SK-N-SH (cell line): ENCODE measurements at regions not wholly inside any gene's neighbourhood (a gene's known extent, or its start where the extent isn't known, plus 50 kb on each side); places are given as distances from the start of the nearest gene placed in this dataset.

ENCODE experiments used
- CTCF ChIA-PET: fragments of 300-600, 350-600 bp; formaldehyde crosslinking; extraction: SDS; loops from one replicate; lab custom pipeline; 2021; lab: Yijun Ruan, JAX
- POLR2A ChIA-PET: fragments of 350-600 bp; sonication (Branson Sonifier 250); formaldehyde crosslinking; extraction: SDS; loops from one replicate; lab custom pipeline; 2020; ENCODE audit warnings: antibody characterized with exemption, inconsistent platforms; lab: Yijun Ruan, JAX
- DNase-seq: peaks from one replicate; pipeline ENCODE4 v3.0.0; 2012
- H2AFZ ChIP-seq: fragments of 200-600 bp; sonication (generic); 2 replicates; pipeline ENCODE4 v1.8.1; 2016; ENCODE audit warnings: antibody characterized with exemption, mild to moderate bottlenecking, low read depth
- H3F3A ChIP-seq: fragments of 200-600 bp; sonication (generic); replicated peaks from 2 replicates; pipeline ENCODE3; 2016; ENCODE audit warnings: antibody characterized with exemption, mild to moderate bottlenecking; ENCODE audit not compliant: insufficient read depth
- H3K27ac ChIP-seq, 2 experiments: fragments of 200-500 bp in 1 of 2; fragments of 200-600 bp in 1 of 2; sonication (Bioruptor generic) in 1 of 2; sonication (generic), shearing (Covaris generic) in 1 of 2; 2 replicates each; pipeline versions ENCODE4 v1.5.1 to v1.6.1; 2014 to 2016; ENCODE audit warnings: low read depth in 2 of 2, inconsistent platforms in 1 of 2, low read length in 1 of 2, mild to moderate bottlenecking in 1 of 2, mixed read lengths in 1 of 2
- H3K27me3 ChIP-seq: fragments of 200-600 bp; sonication (generic), shearing (Covaris generic); 2 replicates; pipeline ENCODE4 v1.6.1; 2016; ENCODE audit warnings: mixed run types; ENCODE audit not compliant: insufficient read depth
- H3K36me3 ChIP-seq, 2 experiments: fragments of 200-500 bp in 1 of 2; fragments of 200-600 bp in 1 of 2; sonication (Bioruptor generic) in 1 of 2; sonication (generic) in 1 of 2; replicated peaks in 1 of 2; 2 replicates each; pipeline versions ENCODE3 to v1.5.1; 2014 to 2016; ENCODE audit warnings: low read length in 1 of 2, mild to moderate bottlenecking in 1 of 2; ENCODE audit not compliant: insufficient read depth in 2 of 2, control insufficient read depth in 1 of 2
- H3K4me1 ChIP-seq, 2 experiments: fragments of 200-500 bp in 1 of 2; fragments of 200-600 bp in 1 of 2; sonication (Bioruptor generic) in 1 of 2; sonication (generic), shearing (Covaris generic) in 1 of 2; 2 replicates each; pipeline versions ENCODE4 v1.5.1 to v1.6.1; 2014 to 2016; ENCODE audit warnings: low read depth in 1 of 2, low read length in 1 of 2, mixed run types in 1 of 2; ENCODE audit not compliant: insufficient read depth in 2 of 2, control insufficient read depth in 1 of 2
- H3K4me2 ChIP-seq: fragments of 200-600 bp; sonication (generic), shearing (Covaris generic); 2 replicates; pipeline ENCODE4 v1.6.1; 2017; ENCODE audit warnings: mixed run types
- H3K4me3 ChIP-seq, 2 experiments: fragments of 200-500 bp in 1 of 2; fragments of 200-600 bp in 1 of 2; sonication (Bioruptor generic) in 1 of 2; sonication (generic), shearing (Covaris generic) in 1 of 2; 2 replicates each; pipeline versions ENCODE4 v1.5.1 to v1.8.1; 2014 to 2016; ENCODE audit warnings: low read depth in 2 of 2, inconsistent platforms in 1 of 2, low read length in 1 of 2, mild to moderate bottlenecking in 1 of 2, mixed read lengths in 1 of 2, moderate library complexity in 1 of 2
- H3K79me2 ChIP-seq: fragments of 200-600 bp; sonication (generic); 2 replicates; pipeline ENCODE4 v1.8.1; 2017; ENCODE audit warnings: mild to moderate bottlenecking; ENCODE audit not compliant: insufficient read depth
- H3K9ac ChIP-seq: fragments of 200-600 bp; sonication (generic); 2 replicates; pipeline ENCODE4 v1.6.1; 2017; ENCODE audit warnings: mixed run types
- H3K9me2 ChIP-seq: fragments of 200-600 bp; sonication (generic); 2 replicates; pipeline ENCODE4 v1.6.1; 2017; ENCODE audit warnings: mixed run types
- H3K9me3 ChIP-seq: fragments of 200-600 bp; sonication (generic); 2 replicates; pipeline ENCODE4 v1.6.1; 2017; ENCODE audit warnings: mixed run types, mild to moderate bottlenecking, moderate library complexity
- H4K20me1 ChIP-seq: fragments of 200-600 bp; sonication (generic); 2 replicates; pipeline ENCODE4 v1.6.1; 2017; ENCODE audit warnings: mild to moderate bottlenecking, mixed run types; ENCODE audit not compliant: insufficient read depth
- CTCF ChIP-seq: fragments of 200-600 bp; sonication (generic); IDR thresholded peaks from 2 replicates; pipeline ENCODE4 v1.6.1; 2017; ENCODE audit warnings: antibody characterized with exemption, mild to moderate bottlenecking, moderate library complexity
- ELF1 ChIP-seq: IDR thresholded peaks from 2 replicates; pipeline ENCODE4 v1.4.0; 2012
- EP300 ChIP-seq, 2 experiments: IDR thresholded peaks; 2 replicates each; pipeline versions ENCODE4 v1.4.0 to v1.6.1; 2012; ENCODE audit warnings: borderline replicate concordance in 1 of 2, low read depth in 1 of 2, low read length in 1 of 2
- FOSL2 ChIP-seq: IDR thresholded peaks from 2 replicates; pipeline ENCODE4 v1.4.0; 2012; ENCODE audit warnings: low read depth, mild to moderate bottlenecking, moderate library complexity, borderline replicate concordance
- FOXJ3 ChIP-seq: sonication (generic); formaldehyde crosslinking; IDR thresholded peaks from 2 replicates; pipeline ENCODE4 v1.5.1; 2020; ENCODE audit warnings: mild to moderate bottlenecking, missing genetic modification reagents
- GATA2 ChIP-seq: sonication (generic); formaldehyde crosslinking; IDR thresholded peaks from 2 replicates; pipeline ENCODE4 v1.5.0; 2020; ENCODE audit warnings: mild to moderate bottlenecking, missing genetic modification reagents
- MAX ChIP-seq: IDR thresholded peaks from 2 replicates; pipeline ENCODE4 v1.4.0; 2012; ENCODE audit warnings: low read depth
- NRF1 ChIP-seq: IDR thresholded peaks from 2 replicates; pipeline ENCODE4 v1.6.1; 2012; ENCODE audit warnings: low read depth, mild to moderate bottlenecking, low read length
- POLR2AphosphoS5 ChIP-seq: IDR thresholded peaks from 2 replicates; pipeline ENCODE4 v1.6.1; 2012; ENCODE audit warnings: low read depth, low read length
- RAD21 ChIP-seq: IDR thresholded peaks from 2 replicates; pipeline ENCODE4 v1.6.1; 2012; ENCODE audit warnings: mild to moderate bottlenecking, low read length
- REST ChIP-seq: IDR thresholded peaks from 2 replicates; pipeline ENCODE4 v1.6.1; 2012; ENCODE audit warnings: mild to moderate bottlenecking, low read depth, low read length, moderate library complexity
- RFX5 ChIP-seq: IDR thresholded peaks from 2 replicates; pipeline ENCODE4 v1.6.1; 2012; ENCODE audit warnings: mild to moderate bottlenecking, improper control_type of control experiment, low read length
- RXRA ChIP-seq: IDR thresholded peaks from 2 replicates; pipeline ENCODE4 v1.4.0; 2012; ENCODE audit warnings: low read depth, mild to moderate bottlenecking, borderline replicate concordance
- SIN3A ChIP-seq: IDR thresholded peaks from 2 replicates; pipeline ENCODE4 v1.6.1; 2012; ENCODE audit warnings: low read depth, mild to moderate bottlenecking, low read length, moderate library complexity, borderline replicate concordance
- SMC3 ChIP-seq: IDR thresholded peaks from 2 replicates; pipeline ENCODE4 v1.6.1; 2012; ENCODE audit warnings: low read depth, low read length, improper control_type of control experiment
- ZBTB33 ChIP-seq: IDR thresholded peaks from 2 replicates; pipeline ENCODE4 v1.4.0; 2012; ENCODE audit warnings: low read depth, borderline replicate concordance
- WGBS: methylation state at CpG from one replicate; pipeline ENCODE4 v1.1.6; 2017; ENCODE audit warnings: low lambda C conversion rate; 5-methylcytosine and 5-hydroxymethylcytosine counted together

- WGBS = 0% methylated on average over 1 of the region's 1 CpG
- POLR2A ChIA-PET = no interaction called here
- CTCF ChIA-PET = no interaction called here
- H2AFZ ChIP-seq = no peak overlapping the region
- H3K79me2 ChIP-seq = no peaks in the 10 kb centered on the region
- no peaks in the 10 kb centered on the region for H3K4me1 ChIP-seq
- no peak overlapping the region for H3K27ac ChIP-seq
- no peak overlapping the region for H3K9ac ChIP-seq
- H3K9me3 ChIP-seq = no peaks in the 10 kb centered on the region
- DNase-seq = no peak
- no peak overlapping the region for H3K4me2 ChIP-seq
- H3K36me3 ChIP-seq = no peaks in the 10 kb centered on the region
- H3K9me2 ChIP-seq = no peaks in the 10 kb centered on the region
- no peak overlapping the region for H3K4me3 ChIP-seq
- TF ChIP-seq RAD21 (no peak), CTCF (no peak), SMC3 (no peak), FOSL2 (no peak), GATA2 (no peak), RFX5 (no peak), ZBTB33 (no peak), RXRA (no peak), EP300 (IDR thresholded peaks at IDR 0.05; ENCODE audit: borderline replicate concordance in 1 of 2, low read depth in 1 of 2, low read length in 1 of 2) (no peak), FOXJ3 (CRISPR knock-in tag) (no peak), REST (no peak), ELF1 (no peak), MAX (no peak), SIN3A (no peak), POLR2AphosphoS5 (no peak), NRF1 (no peak)
- TF ChIP-seq, all 33 proteins: peak for 0
- 0 out of 2 replicates have a peak, but pooled peaks cover 6% of the 10 kb centered on the region for H3K27me3 ChIP-seq
- H4K20me1 ChIP-seq = no peaks in the 10 kb centered on the region
- no peaks in the 10 kb centered on the region for H3F3A ChIP-seq
Observed at GRCh38 chr5:22998774-22999173, 145.6 kb upstream of the CDH12 start.
